MM.1S (cell line): ENCODE measurements at regions not wholly inside any gene's neighbourhood (a gene's known extent, or its start where the extent isn't known, plus 50 kb on each side); places are given as distances from the start of the nearest gene placed in this dataset.

Source experiments
- DNase-seq: peaks from one replicate; pipeline ENCODE4 v3.0.0-alpha.2; 2015
- H2AFZ ChIP-seq: fragments of 300-600 bp; sonication (generic); 2 replicates; pipeline ENCODE4 v1.6.0; 2016; ENCODE audit warnings: antibody characterized with exemption, low read length
- H3F3A ChIP-seq: fragments of 300-600 bp; sonication (generic); 2 replicates; pipeline ENCODE4 v1.6.1; 2016; ENCODE audit warnings: mild to moderate bottlenecking, antibody characterized with exemption, low read length, moderate library complexity, mixed read lengths; ENCODE audit not compliant: insufficient read depth
- H3K27ac ChIP-seq: fragments of 300-600 bp; sonication (generic); 2 replicates; pipeline ENCODE4 v1.5.1; 2016; ENCODE audit warnings: mild to moderate bottlenecking, low read length
- H3K27me3 ChIP-seq: fragments of 300-600 bp; sonication (generic); replicated peaks from 2 replicates; pipeline ENCODE4 v1.6.0; 2016; ENCODE audit warnings: low read length; ENCODE audit not compliant: insufficient read depth
- H3K36me3 ChIP-seq: fragments of 300-600 bp; sonication (generic); replicated peaks from 2 replicates; pipeline ENCODE4 v1.6.1; 2016; ENCODE audit warnings: mild to moderate bottlenecking, low read length, mixed read lengths; ENCODE audit not compliant: insufficient read depth
- H3K4me1 ChIP-seq: fragments of 300-600 bp; sonication (generic); 2 replicates; pipeline ENCODE4 v1.6.1; 2016; ENCODE audit warnings: low read length, mixed read lengths
- H3K4me2 ChIP-seq: fragments of 300-600 bp; sonication (generic); 2 replicates; pipeline ENCODE4 v1.6.0; 2016; ENCODE audit warnings: low read depth, low read length
- H3K4me3 ChIP-seq: fragments of 300-600 bp; sonication (generic); 2 replicates; pipeline ENCODE4 v1.5.1; 2016; ENCODE audit warnings: low read length, mixed read lengths
- H3K79me2 ChIP-seq: fragments of 300-600 bp; sonication (generic); 2 replicates; pipeline ENCODE4 v1.6.1; 2016; ENCODE audit warnings: mixed run types, low read length, mixed read lengths
- H3K9ac ChIP-seq: fragments of 300-600 bp; sonication (generic); 2 replicates; pipeline ENCODE4 v1.6.1; 2016; ENCODE audit warnings: low read length, mixed read lengths
- H3K9me2 ChIP-seq: fragments of 300-600 bp; sonication (generic); replicated peaks from 2 replicates; pipeline ENCODE4 v1.6.1; 2016; ENCODE audit warnings: mild to moderate bottlenecking, low read length, mixed read lengths; ENCODE audit not compliant: insufficient read depth
- H3K9me3 ChIP-seq: fragments of 300-600 bp; sonication (generic); replicated peaks from 2 replicates; pipeline ENCODE4 v1.6.1; 2016; ENCODE audit warnings: mild to moderate bottlenecking, low read length, mixed read lengths; ENCODE audit not compliant: insufficient read depth
- H4K20me1 ChIP-seq: fragments of 300-600 bp; sonication (generic); 2 replicates; pipeline ENCODE4 v1.6.1; 2016; ENCODE audit warnings: mild to moderate bottlenecking, low read length, moderate library complexity, mixed read lengths; ENCODE audit not compliant: insufficient read depth
- CTCF ChIP-seq: fragments of 300-600 bp; sonication (generic); IDR thresholded peaks from 2 replicates; pipeline ENCODE4 v1.5.1; 2016; ENCODE audit warnings: antibody characterized with exemption, low read length, mixed read lengths
- EZH2 ChIP-seq: fragments of 300-600 bp; sonication (generic); optimal IDR thresholded peaks from 2 replicates; pipeline ENCODE3; 2017; ENCODE audit warnings: low read depth, mild to moderate bottlenecking, antibody characterized with exemption, low read length, mixed read lengths
- EZH2phosphoT487 ChIP-seq: fragments of 300-600 bp; sonication (generic); IDR thresholded peaks from 2 replicates; pipeline ENCODE4 v1.6.1; 2018; ENCODE audit warnings: antibody characterized with exemption, low read length

- Histone ChIP-seq H3K4me2 (no peak overlapping the region), H2AFZ (no peak overlapping the region), H3K27me3 (no peaks in the 10 kb centered on the region), H3K9ac (no peak overlapping the region), H4K20me1 (no peaks in the 10 kb centered on the region), H3K9me2 (no peaks in the 10 kb centered on the region), H3K9me3 (no peaks in the 10 kb centered on the region), H3K27ac (no peak overlapping the region), H3F3A (no peaks in the 10 kb centered on the region), H3K36me3 (no peaks in the 10 kb centered on the region), H3K79me2 (no peaks in the 10 kb centered on the region), H3K4me1 (no peaks in the 10 kb centered on the region), H3K4me3 (no peak overlapping the region)
- TF ChIP-seq CTCF, result no peak
- no peak for TF ChIP-seq EZH2phosphoT487
- TF ChIP-seq EZH2, result no peak
- no peak for DNase-seq
Observed at GRCh38 chr20:48257833-48258232, 472.6 kb upstream of the SULF2 start.

- Histone ChIP-seq H3K36me3 (no peaks in the 10 kb centered on the region), H3K9me2 (no peaks in the 10 kb centered on the region), H3K4me1 (no peaks in the 10 kb centered on the region), H3K9ac (no peak overlapping the region), H3K4me3 (no peak overlapping the region), H4K20me1 (no peaks in the 10 kb centered on the region), H3K4me2 (no peak overlapping the region), H2AFZ (no peak overlapping the region), H3K79me2 (no peaks in the 10 kb centered on the region), H3K27ac (no peak overlapping the region), H3F3A (no peaks in the 10 kb centered on the region), H3K9me3 (no peaks in the 10 kb centered on the region), H3K27me3 (no peaks in the 10 kb centered on the region)
- TF ChIP-seq EZH2phosphoT487 (no peak), EZH2 (no peak), CTCF (no peak)
- DNase-seq, result no peak
Observed at GRCh38 chr20:48247961-48248360, 462.7 kb upstream of the SULF2 start.

GRCh38 chr20:48246061-48246790 lies 460.9 kb upstream of the SULF2 start:
- Histone ChIP-seq H3K27me3 (no peaks in the 10 kb centered on the region), H3K79me2 (no peaks in the 10 kb centered on the region), H4K20me1 (no peaks in the 10 kb centered on the region), H3K27ac (no peak overlapping the region), H3K4me1 (peaks cover 3% of the 10 kb centered on the region; the same call in 1 of the 2 replicates), H3K9me2 (no peaks in the 10 kb centered on the region), H3K4me3 (no peak overlapping the region), H3K9ac (no peak overlapping the region), H3K9me3 (no peaks in the 10 kb centered on the region), H3K4me2 (no peak overlapping the region), H3K36me3 (no peaks in the 10 kb centered on the region), H3F3A (no peaks in the 10 kb centered on the region), H2AFZ (no peak overlapping the region)
- no peak for TF ChIP-seq EZH2
- no peak for TF ChIP-seq EZH2phosphoT487
- no peak for TF ChIP-seq CTCF
- no peak for DNase-seq
